Fibroblast of lung (primary cell): ENCODE measurements at regions not wholly inside any gene's neighbourhood (a gene's known extent, or its start where the extent isn't known, plus 50 kb on each side); places are given as distances from the start of the nearest gene placed in this dataset.

Source experiments
- EZH2 ChIP-seq: IDR thresholded peaks from 2 replicates; pipeline ENCODE4 v1.5.1; 2012; ENCODE audit warnings: low read length, control low read depth, mild to moderate bottlenecking; ENCODE audit errors: missing control alignments
- TF ChIP-seq, protein P1 (sequence below), 2 donors: IDR thresholded peaks in 1 of 2; conservative IDR thresholded peaks in 1 of 2; 1 replicate in 1 of 2; 2 replicates in 1 of 2; pipeline ENCODE4 v1.5.1; 2011 to 2012; ENCODE audit warnings: low read length in 2 of 2, control low read depth in 1 of 2, inconsistent platforms in 1 of 2, low read depth in 1 of 2, mild to moderate bottlenecking in 1 of 2

DNA sequence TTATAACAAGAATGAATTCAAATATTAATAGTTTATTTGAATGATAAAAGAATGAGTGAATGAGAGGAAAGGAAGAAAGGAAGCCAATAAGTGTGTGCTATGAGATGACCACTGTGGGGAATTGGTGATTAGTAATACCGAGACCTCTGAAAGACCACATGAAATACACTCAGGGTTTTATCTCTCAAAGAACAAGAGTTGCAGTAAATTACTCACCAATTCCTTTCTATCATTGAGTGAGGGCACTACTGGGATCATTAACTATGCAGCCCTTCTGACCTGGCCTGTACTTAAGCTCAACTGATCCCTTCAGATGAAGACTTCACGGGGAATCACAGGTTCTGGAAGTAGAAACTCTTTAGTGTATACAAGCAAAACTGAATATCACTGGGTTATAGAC lies 1636.1 kb downstream of the SLITRK5 start:
- TF ChIP-seq, protein P1, sequence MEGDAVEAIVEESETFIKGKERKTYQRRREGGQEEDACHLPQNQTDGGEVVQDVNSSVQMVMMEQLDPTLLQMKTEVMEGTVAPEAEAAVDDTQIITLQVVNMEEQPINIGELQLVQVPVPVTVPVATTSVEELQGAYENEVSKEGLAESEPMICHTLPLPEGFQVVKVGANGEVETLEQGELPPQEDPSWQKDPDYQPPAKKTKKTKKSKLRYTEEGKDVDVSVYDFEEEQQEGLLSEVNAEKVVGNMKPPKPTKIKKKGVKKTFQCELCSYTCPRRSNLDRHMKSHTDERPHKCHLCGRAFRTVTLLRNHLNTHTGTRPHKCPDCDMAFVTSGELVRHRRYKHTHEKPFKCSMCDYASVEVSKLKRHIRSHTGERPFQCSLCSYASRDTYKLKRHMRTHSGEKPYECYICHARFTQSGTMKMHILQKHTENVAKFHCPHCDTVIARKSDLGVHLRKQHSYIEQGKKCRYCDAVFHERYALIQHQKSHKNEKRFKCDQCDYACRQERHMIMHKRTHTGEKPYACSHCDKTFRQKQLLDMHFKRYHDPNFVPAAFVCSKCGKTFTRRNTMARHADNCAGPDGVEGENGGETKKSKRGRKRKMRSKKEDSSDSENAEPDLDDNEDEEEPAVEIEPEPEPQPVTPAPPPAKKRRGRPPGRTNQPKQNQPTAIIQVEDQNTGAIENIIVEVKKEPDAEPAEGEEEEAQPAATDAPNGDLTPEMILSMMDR (conservative IDR thresholded peaks at IDR 0.05 in 1 of 2, IDR thresholded peaks at IDR 0.05 in 1 of 2; ENCODE audit: low read depth in 1 of 2, low read length in 2 of 2), result no peak
- TF ChIP-seq EZH2, result no peak
